PC-3 (cell line): ENCODE measurements at regions not wholly inside any gene's neighbourhood (a gene's known extent, or its start where the extent isn't known, plus 50 kb on each side); places are given as distances from the start of the nearest gene placed in this dataset.
"Not testable (repeated sequence)": the region's sequence is repeated elsewhere in the genome, so short reads cannot be mapped to it uniquely, and the experiment has no call there.

ENCODE experiments used
- ATAC-seq: fragments of 200-7000 bp; cut with Tn5 transposase; 2 replicates; pipeline ENCODE4 v1.9.1; 2020; ENCODE audit warnings: mild to moderate bottlenecking, moderate library complexity
- BruUV-seq: library from RNA; stranded (reverse); fragments of 400-500 nt; replicated peaks from 2 replicates; lab custom pipeline; 2021; lab: Mats Ljungman, UMichigan
- CTCF ChIA-PET: fragments of 300-600 bp; sonication (Branson Sonifier 250); formaldehyde crosslinking; loops from one replicate; lab custom pipeline; 2022; ENCODE audit warnings: antibody characterized with exemption; lab: Charles Lee
- POLR2A ChIA-PET: fragments of 300-600 bp; sonication (Branson Sonifier 250); formaldehyde crosslinking; loops from one replicate; lab custom pipeline; 2022; ENCODE audit warnings: antibody characterized with exemption; ENCODE audit not compliant: unreplicated experiment; lab: Charles Lee
- DNase-seq: peaks from one replicate; pipeline ENCODE4 v3.0.0-alpha.2; 2015
- H2AFZ ChIP-seq: fragments of 300-600 bp; sonication (generic); 2 replicates; pipeline ENCODE4 v1.6.0; 2016; ENCODE audit warnings: antibody characterized with exemption, low read length
- H3F3A ChIP-seq: fragments of 300-600 bp; sonication (generic); one replicate; pipeline ENCODE4 v1.6.0; 2017; ENCODE audit warnings: antibody characterized with exemption, low read length, control low read depth, mild to moderate bottlenecking; ENCODE audit not compliant: unreplicated experiment
- H3K27ac ChIP-seq: fragments of 300-600 bp; sonication (generic); 2 replicates; pipeline ENCODE4 v1.5.1; 2016; ENCODE audit warnings: mild to moderate bottlenecking, low read length
- H3K27me3 ChIP-seq: fragments of 300-600 bp; sonication (generic); 2 replicates; pipeline ENCODE4 v1.6.1; 2016; ENCODE audit warnings: low read length, mixed read lengths
- H3K36me3 ChIP-seq: fragments of 300-600 bp; sonication (generic); 2 replicates; pipeline ENCODE4 v1.6.1; 2016; ENCODE audit warnings: low read depth, mixed run types, low read length, mixed read lengths
- H3K4me1 ChIP-seq: fragments of 300-600 bp; sonication (generic); 2 replicates; pipeline ENCODE4 v1.5.1; 2016; ENCODE audit warnings: low read length; ENCODE audit not compliant: insufficient read depth
- H3K4me2 ChIP-seq: fragments of 300-600 bp; sonication (generic); 2 replicates; pipeline ENCODE4 v1.6.0; 2016; ENCODE audit warnings: low read length
- H3K4me3 ChIP-seq: fragments of 300-600 bp; sonication (generic); 2 replicates; pipeline ENCODE4 v1.5.1; 2016; ENCODE audit warnings: mild to moderate bottlenecking, low read length, mixed read lengths
- H3K79me2 ChIP-seq: fragments of 300-600 bp; sonication (generic); 2 replicates; pipeline ENCODE4 v1.6.1; 2017; ENCODE audit warnings: low read length, mixed read lengths
- H3K9ac ChIP-seq: fragments of 300-600 bp; sonication (generic); 2 replicates; pipeline ENCODE4 v1.6.0; 2016; ENCODE audit warnings: mild to moderate bottlenecking, low read length
- H3K9me2 ChIP-seq: fragments of 300-600 bp; sonication (generic); replicated peaks from 2 replicates; pipeline ENCODE4 v1.6.1; 2016; ENCODE audit warnings: mixed run types, low read length, mixed read lengths
- H3K9me3 ChIP-seq: fragments of 300-600 bp; sonication (generic); 2 replicates; pipeline ENCODE4 v1.6.1; 2016; ENCODE audit warnings: low read length, mixed read lengths
- H4K20me1 ChIP-seq: fragments of 300-600 bp; sonication (generic); 2 replicates; pipeline ENCODE4 v1.6.1; 2016; ENCODE audit warnings: low read length, mixed read lengths
- CTCF ChIP-seq: fragments of 300-600 bp; sonication (generic); conservative IDR thresholded peaks from 2 replicates; pipeline ENCODE4 v1.5.1; 2017; ENCODE audit warnings: antibody characterized with exemption, low read depth, mild to moderate bottlenecking, low read length
- EZH2 ChIP-seq: fragments of 300-600 bp; sonication (generic); IDR thresholded peaks from one replicate; pipeline ENCODE4 v1.6.1; 2017; ENCODE audit warnings: antibody characterized with exemption, mild to moderate bottlenecking, low read length; ENCODE audit not compliant: unreplicated experiment
- EZH2phosphoT487 ChIP-seq: fragments of 300-600 bp; sonication (generic); IDR thresholded peaks from 2 replicates; pipeline ENCODE4 v1.6.1; 2018; ENCODE audit warnings: mild to moderate bottlenecking, antibody characterized with exemption, low read length, borderline replicate concordance
- intact Hi-C: fragments of 100-400 bp; cut with micrococcal nuclease; formaldehyde crosslinking; loops from 2 replicates; pipeline ENCODE4 v1.9.0; 2023

- Histone ChIP-seq H3K27me3 (no peaks in the 10 kb centered on the region), H3K4me2 (no peak overlapping the region), H3K79me2 (no peaks in the 10 kb centered on the region), H3K4me3 (no peak overlapping the region), H3K36me3 (no peaks in the 10 kb centered on the region), H3K9ac (no peak overlapping the region), H2AFZ (no peak overlapping the region), H4K20me1 (no peaks in the 10 kb centered on the region), H3K4me1 (no peaks in the 10 kb centered on the region), H3K9me3 (0 out of 2 replicates have a peak, but pooled peaks cover 4% of the 10 kb centered on the region), H3K27ac (no peak overlapping the region), H3F3A (no peaks in the 10 kb centered on the region), H3K9me2 (no peaks in the 10 kb centered on the region)
- intact Hi-C loops, result no loop called here
- no peak for TF ChIP-seq EZH2
- no peak for TF ChIP-seq EZH2phosphoT487
- no peak for TF ChIP-seq CTCF
- no peak for ATAC-seq
- POLR2A ChIA-PET, result no interaction called here
- no peak for DNase-seq
- CTCF ChIA-PET, result no interaction called here
- no TSS peak for BruUV-seq
Measured at GRCh38 chr7:126057979-126058378, 1128.4 kb upstream of the POT1 start.

DNA sequence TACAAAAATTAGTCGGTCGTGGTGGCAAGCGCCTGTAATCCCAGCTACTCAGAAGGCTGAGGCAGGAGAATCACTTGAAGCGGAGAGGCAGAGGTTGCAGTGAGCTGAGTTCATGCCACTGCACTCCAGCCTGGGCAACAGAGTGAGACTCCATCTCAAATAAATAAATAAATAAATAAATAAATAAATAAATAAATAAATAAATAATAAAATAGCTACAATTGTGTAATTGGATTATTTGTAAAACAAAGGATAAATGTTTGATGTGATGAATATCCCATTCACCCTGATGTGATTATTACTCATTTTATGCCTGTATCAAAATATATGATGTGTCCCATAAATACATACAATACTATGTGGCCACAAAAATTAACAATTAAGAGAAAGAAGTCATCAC is 1127.0 kb upstream of the POT1 start:
- H3K27me3 ChIP-seq, H3K36me3 ChIP-seq, H3K9ac ChIP-seq, CTCF ChIA-PET, BruUV-seq, H3F3A ChIP-seq, DNase-seq, ATAC-seq, H3K9me2 ChIP-seq, H3K27ac ChIP-seq, H3K79me2 ChIP-seq, POLR2A ChIA-PET, H3K4me2 ChIP-seq, H2AFZ ChIP-seq, H4K20me1 ChIP-seq, H3K4me3 ChIP-seq, H3K4me1 ChIP-seq, intact Hi-C loops, H3K9me3 ChIP-seq: not testable (repeated sequence)

DNA sequence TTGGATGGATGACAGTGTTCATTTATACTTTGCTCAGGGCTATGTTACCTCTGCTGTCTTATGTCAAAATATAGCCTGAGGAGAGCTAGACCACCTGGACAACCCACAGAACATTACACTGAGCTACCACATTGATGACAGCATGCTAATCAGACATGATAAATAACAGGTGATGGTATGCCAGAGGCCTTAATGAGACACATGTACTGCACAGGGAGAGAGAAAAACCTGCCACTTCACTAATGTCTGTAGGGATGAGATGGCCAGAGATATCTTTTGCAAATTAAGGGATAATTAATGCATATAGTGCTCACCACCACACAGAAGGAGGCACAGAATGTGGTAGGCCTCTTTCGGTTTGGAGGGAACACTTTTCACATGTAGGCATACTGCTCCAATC is 1122.6 kb upstream of the POT1 start:
- CTCF ChIA-PET, result no interaction called here
- no peaks in the 10 kb centered on the region for H4K20me1 ChIP-seq
- no peak overlapping the region for H3K9ac ChIP-seq
- no peak overlapping the region for H3K27ac ChIP-seq
- H3K4me2 ChIP-seq, result no peak overlapping the region
- 0 out of 2 replicates have a peak, but pooled peaks cover 7% of the 10 kb centered on the region for H3K9me3 ChIP-seq
- no peak for TF ChIP-seq EZH2
- no peak for TF ChIP-seq EZH2phosphoT487
- no peak for TF ChIP-seq CTCF
- H2AFZ ChIP-seq, result no peak overlapping the region
- H3K4me1 ChIP-seq, result no peaks in the 10 kb centered on the region
- POLR2A ChIA-PET, result no interaction called here
- H3F3A ChIP-seq, result no peaks in the 10 kb centered on the region
- H3K27me3 ChIP-seq, result no peaks in the 10 kb centered on the region
- no peaks in the 10 kb centered on the region for H3K9me2 ChIP-seq
- H3K36me3 ChIP-seq, result no peaks in the 10 kb centered on the region
- H3K4me3 ChIP-seq, result no peak overlapping the region
- H3K79me2 ChIP-seq, result no peaks in the 10 kb centered on the region
- no TSS peak for BruUV-seq
- DNase-seq (no peak), ATAC-seq (no peak)
- intact Hi-C loops, result no loop called here
